ENCODE measurements at regions not wholly inside any gene's neighbourhood (a gene's known extent, or its start where the extent isn't known, plus 50 kb on each side); places are given as distances from the start of the nearest gene placed in this dataset.

DNA sequence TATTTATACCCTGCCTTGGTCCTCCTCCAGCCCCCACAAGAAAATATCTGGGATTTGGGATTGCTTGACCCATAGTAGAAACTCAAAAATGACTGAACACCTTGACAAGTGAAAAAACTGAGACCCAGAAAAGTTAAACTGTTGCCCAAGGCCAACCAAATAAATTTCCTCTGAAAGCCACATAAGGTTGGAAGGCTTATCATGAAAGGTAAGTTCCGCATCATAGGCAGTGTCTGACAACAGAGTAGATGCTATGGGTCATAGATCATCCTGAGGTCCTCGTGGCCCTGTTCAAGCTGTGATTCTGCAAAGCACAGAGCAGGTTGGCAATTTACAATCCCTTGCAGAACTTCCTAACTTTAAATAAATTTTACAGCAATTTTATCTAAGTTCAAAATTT, 140.8 kb upstream of the TSC22D2 start:
- no peak overlapping the region for H3K4me3 Mint-ChIP-seq
- H3K36me3 Mint-ChIP-seq (ENCODE audit: insufficient read depth in 2 of 2), result no peaks in the 10 kb centered on the region
- peaks cover 4% of the 10 kb centered on the region for H3K27me3 Mint-ChIP-seq (ENCODE audit: low read depth)
- no peaks in the 10 kb centered on the region for H3K4me1 Mint-ChIP-seq (ENCODE audit: low read depth)
- DNase-seq (no peak), ATAC-seq (replicated peaks in 1 of 2) (no peak)
- H3K27ac Mint-ChIP-seq, result no peak overlapping the region
- H3K9me3 Mint-ChIP-seq, result peaks cover 0 to 1% of the 10 kb centered on the region in 2 donors

GRCh38 chr3:150265305-150265704, 142.8 kb upstream of the TSC22D2 start:
- H3K4me1 Mint-ChIP-seq (ENCODE audit: low read depth), result no peaks in the 10 kb centered on the region

GRCh38 chr3:150264561-150265279, 143.4 kb upstream of the TSC22D2 start:
- Mint-ChIP-seq H3K9me3 (no peaks in the 10 kb centered on the region), H3K27me3 (ENCODE audit: low read depth) (peaks cover 4% of the 10 kb centered on the region), H3K27ac (no peak overlapping the region), H3K36me3 (ENCODE audit: insufficient read depth in 2 of 2) (no peaks in the 10 kb centered on the region), H3K4me1 (ENCODE audit: low read depth) (no peaks in the 10 kb centered on the region), H3K4me3 (no peak overlapping the region)
- ATAC-seq (replicated peaks in 1 of 2) (no peak), DNase-seq (no peak)

More at GRCh38 chr3:150265305-150265704, 142.8 kb upstream of the TSC22D2 start:
- no peak overlapping the region for H3K4me3 Mint-ChIP-seq
- ATAC-seq (replicated peaks in 1 of 2) (no peak), DNase-seq (no peak)
- H3K9me3 Mint-ChIP-seq, result no peaks in the 10 kb centered on the region
- peaks cover 4% of the 10 kb centered on the region for H3K27me3 Mint-ChIP-seq (ENCODE audit: low read depth)
- H3K36me3 Mint-ChIP-seq (ENCODE audit: insufficient read depth in 2 of 2), result no peaks in the 10 kb centered on the region
- H3K27ac Mint-ChIP-seq, result no peak overlapping the region

GRCh38 chr3:150261958-150262357, 146.1 kb upstream of the TSC22D2 start:
- H3K4me1 Mint-ChIP-seq (ENCODE audit: low read depth), result no peaks in the 10 kb centered on the region

DNA sequence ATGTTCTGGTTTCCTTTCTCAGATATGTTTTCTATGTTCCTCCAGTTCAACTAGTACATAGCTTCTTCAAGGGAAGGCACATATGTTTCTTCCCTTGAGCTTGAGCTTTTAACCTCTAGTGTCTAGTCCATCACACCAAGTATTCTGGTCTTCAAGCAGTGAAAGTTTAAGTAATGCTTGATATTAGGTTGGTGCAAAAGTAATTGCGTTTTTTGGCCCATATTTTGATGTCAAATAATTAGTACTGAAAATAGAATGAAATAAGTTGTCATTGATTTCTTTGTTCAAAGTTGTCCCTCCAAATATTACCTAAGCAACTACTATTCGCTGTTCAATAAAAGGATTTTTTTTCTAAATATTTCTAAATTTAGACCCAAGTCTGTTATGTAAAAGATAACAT, 146.7 kb upstream of the TSC22D2 start:
- H3K36me3 Mint-ChIP-seq (ENCODE audit: insufficient read depth in 2 of 2), result no peaks in the 10 kb centered on the region
- DNase-seq (no peak), ATAC-seq (replicated peaks in 1 of 2) (no peak)
- H3K4me3 Mint-ChIP-seq, result no peak overlapping the region
- H3K4me1 Mint-ChIP-seq (ENCODE audit: low read depth), result no peaks in the 10 kb centered on the region
- H3K27ac Mint-ChIP-seq, result no peak overlapping the region
- H3K27me3 Mint-ChIP-seq (ENCODE audit: low read depth), result peaks cover 4% of the 10 kb centered on the region
- no peaks in the 10 kb centered on the region for H3K9me3 Mint-ChIP-seq

More at GRCh38 chr3:150261958-150262357, 146.1 kb upstream of the TSC22D2 start:
- H3K9me3 Mint-ChIP-seq, result no peaks in the 10 kb centered on the region
- H3K27me3 Mint-ChIP-seq (ENCODE audit: low read depth), result peaks cover 4% of the 10 kb centered on the region
- H3K4me3 Mint-ChIP-seq, result no peak overlapping the region
- H3K27ac Mint-ChIP-seq, result no peak overlapping the region
- no peaks in the 10 kb centered on the region for H3K36me3 Mint-ChIP-seq (ENCODE audit: insufficient read depth in 2 of 2)
- DNase-seq, result no peak
- no peak for ATAC-seq (replicated peaks in 1 of 2)

DNA sequence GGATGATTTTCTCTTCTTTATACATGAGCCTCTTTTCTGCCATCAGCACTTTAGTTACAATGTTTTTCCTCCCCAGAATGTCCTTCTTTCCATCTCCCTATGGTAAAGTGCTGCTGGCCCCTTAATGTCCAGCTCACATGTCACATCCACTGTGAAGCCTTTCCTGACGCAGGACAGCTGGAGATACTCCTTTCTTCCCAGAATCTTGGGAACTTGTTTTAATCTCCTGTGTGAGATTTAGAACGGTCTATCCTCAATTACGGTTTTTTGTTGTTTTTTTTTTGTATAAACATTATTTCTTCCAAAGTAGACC, 147.7 kb upstream of the TSC22D2 start:
- H3K4me1 Mint-ChIP-seq (ENCODE audit: low read depth), result no peaks in the 10 kb centered on the region
- peaks cover 3% of the 10 kb centered on the region for H3K27me3 Mint-ChIP-seq (ENCODE audit: low read depth)
- H3K36me3 Mint-ChIP-seq (ENCODE audit: insufficient read depth in 2 of 2), result no peaks in the 10 kb centered on the region
- H3K4me3 Mint-ChIP-seq, result no peak overlapping the region
- H3K27ac Mint-ChIP-seq, result no peak overlapping the region
- no peaks in the 10 kb centered on the region for H3K9me3 Mint-ChIP-seq
- DNase-seq (no peak), ATAC-seq (replicated peaks in 1 of 2) (no peak)

DNA sequence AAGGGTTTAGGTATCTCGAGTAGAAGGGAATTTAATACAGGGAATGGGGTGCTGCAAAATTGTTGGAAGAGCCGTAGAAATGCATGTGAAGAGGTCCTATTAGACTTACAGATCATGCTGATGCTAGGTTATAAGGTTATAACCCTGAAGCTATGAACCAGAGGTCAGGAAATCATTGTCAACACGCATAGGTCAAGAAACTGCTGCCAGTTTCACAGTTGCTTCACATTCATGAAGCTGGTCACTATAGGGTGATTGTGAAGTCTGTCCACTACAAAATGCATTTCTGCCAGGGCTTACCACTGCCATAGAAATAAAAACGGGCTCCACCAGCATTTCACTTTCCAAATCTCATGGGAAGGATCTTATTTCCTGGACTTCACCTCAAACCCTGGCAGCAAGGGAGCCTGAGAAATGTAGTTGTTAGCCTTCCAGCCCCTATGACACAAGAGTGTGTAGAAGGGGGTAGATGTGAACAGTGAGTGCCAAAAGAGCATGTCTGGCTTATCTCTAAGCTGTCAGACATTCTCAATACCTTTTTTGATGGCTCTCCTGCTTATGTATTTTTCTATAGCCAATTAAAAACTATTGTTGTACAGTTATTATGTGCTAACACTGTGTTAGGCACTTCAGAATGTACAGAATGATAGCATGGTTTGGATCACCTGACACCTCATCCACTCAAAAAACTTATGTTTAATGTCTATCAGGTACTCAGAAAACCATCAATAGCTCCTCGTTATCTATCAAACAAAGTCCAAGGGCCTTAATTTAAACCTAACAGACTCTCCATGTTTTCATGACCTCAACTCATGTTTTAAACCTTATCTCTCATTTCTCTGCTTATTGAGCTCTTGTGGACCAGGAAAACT, 148.3 kb upstream of the TSC22D2 start:
- H3K36me3 Mint-ChIP-seq (ENCODE audit: insufficient read depth in 2 of 2), result no peaks in the 10 kb centered on the region
- no peaks in the 10 kb centered on the region for H3K27me3 Mint-ChIP-seq (ENCODE audit: low read depth)
- ATAC-seq (replicated peaks in 1 of 2), result no peak
- H3K9me3 Mint-ChIP-seq, result no peaks in the 10 kb centered on the region
- no peak overlapping the region for H3K27ac Mint-ChIP-seq
- H3K4me1 Mint-ChIP-seq (ENCODE audit: low read depth), result no peaks in the 10 kb centered on the region
- DNase-seq, result no peak
- no peak overlapping the region for H3K4me3 Mint-ChIP-seq

DNA sequence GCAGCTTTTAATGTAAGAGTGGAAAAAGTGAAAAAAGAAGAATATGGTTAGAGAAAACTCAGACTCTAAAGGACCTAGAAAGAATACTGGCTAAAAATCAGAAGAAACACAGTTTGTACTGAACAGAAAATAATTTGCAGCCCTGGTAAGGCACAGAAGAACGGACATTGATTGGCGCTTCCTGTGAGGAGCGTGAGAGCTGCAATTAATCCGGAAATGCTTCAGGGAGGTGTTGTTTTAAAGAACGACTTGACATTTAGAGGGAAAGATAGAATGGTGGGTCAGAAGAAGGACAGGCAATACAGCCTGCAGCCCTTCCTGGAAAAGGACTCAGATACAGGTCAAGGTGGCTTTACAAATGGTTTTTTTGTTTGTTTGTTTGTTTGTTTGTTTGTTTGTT, 151.3 kb upstream of the TSC22D2 start:
- ATAC-seq (replicated peaks in 1 of 2), result no peak
- Mint-ChIP-seq H3K36me3 (ENCODE audit: insufficient read depth in 2 of 2) (no peaks in the 10 kb centered on the region), H3K4me3 (no peak overlapping the region), H3K9me3 (no peaks in the 10 kb centered on the region), H3K27me3 (ENCODE audit: low read depth) (peaks cover 8% of the 10 kb centered on the region), H3K27ac (no peak overlapping the region), H3K4me1 (ENCODE audit: low read depth) (no peaks in the 10 kb centered on the region)
- DNase-seq, result no peak

DNA sequence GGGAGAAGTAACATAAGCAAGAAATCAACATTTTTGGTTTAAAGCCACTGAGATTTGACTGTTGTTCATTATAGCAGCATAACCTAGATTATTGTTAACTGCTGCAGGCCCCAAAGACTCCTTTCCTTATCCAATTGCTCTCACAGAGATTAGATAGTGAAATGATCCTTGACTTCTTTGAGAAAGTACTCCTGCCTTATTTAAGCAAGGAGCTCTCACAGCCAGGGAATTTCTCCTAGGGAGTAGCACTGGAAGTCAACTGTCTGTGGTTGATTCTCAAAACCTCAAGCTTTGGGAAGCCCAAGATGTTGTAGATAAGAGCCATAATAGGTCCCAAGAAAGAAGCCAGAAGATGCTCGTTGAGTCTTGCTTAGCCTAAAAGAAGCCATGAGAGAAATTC, 151.8 kb upstream of the TSC22D2 start:
- Mint-ChIP-seq H3K27me3 (ENCODE audit: low read depth) (peaks cover 12% of the 10 kb centered on the region), H3K27ac (no peak overlapping the region), H3K9me3 (no peaks in the 10 kb centered on the region), H3K4me1 (ENCODE audit: low read depth) (no peaks in the 10 kb centered on the region), H3K4me3 (no peak overlapping the region), H3K36me3 (ENCODE audit: insufficient read depth in 2 of 2) (no peaks in the 10 kb centered on the region)
- ATAC-seq (replicated peaks in 1 of 2) (no peak), DNase-seq (no peak)

DNA sequence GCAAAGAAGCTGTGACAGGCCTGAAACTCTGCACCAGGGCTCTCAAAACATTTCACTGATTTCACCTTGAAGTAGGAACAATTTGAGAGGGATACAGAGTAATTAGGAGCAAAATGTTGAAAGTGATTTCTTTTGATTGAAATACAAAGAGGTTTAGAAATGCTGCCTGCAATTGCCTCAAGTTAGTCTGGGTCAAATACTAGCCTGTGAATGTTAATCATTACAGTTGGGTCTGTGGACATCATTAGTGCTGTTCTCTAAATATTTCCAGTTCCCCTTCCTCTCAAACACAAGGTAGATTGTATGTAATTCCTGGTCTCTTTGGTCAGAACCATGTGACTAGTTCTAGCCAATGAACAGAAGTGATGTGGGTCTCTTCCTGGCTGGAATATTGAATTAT, 152.3 kb upstream of the TSC22D2 start:
- Mint-ChIP-seq H3K27ac (no peak overlapping the region), H3K27me3 (ENCODE audit: low read depth) (peaks cover 12% of the 10 kb centered on the region), H3K36me3 (ENCODE audit: insufficient read depth in 2 of 2) (no peaks in the 10 kb centered on the region), H3K4me1 (ENCODE audit: low read depth) (no peaks in the 10 kb centered on the region), H3K9me3 (no peaks in the 10 kb centered on the region), H3K4me3 (no peak overlapping the region)
- DNase-seq, result no peak
- ATAC-seq (replicated peaks in 1 of 2), result no peak

DNA sequence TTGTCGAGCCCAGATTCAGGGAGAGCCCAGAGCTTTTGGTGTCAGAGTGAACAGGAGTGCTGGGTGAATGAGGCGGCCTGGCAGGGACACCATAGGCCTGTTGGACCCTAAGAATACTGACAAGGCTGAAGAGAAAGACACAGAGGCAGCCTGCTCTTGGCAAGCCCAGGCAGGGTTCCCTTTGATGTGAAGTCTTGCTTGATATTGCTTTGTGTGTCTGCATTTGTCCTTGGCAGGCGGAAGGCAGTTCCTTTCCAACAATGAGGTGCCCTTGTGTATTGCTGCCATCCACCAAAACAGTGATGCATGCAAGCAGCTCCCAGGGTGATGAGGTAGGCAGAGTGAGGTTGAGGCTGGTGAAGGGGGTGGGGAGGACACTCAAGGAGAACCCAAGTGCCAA, 152.7 kb upstream of the TSC22D2 start:
- Mint-ChIP-seq H3K9me3 (no peaks in the 10 kb centered on the region), H3K27ac (no peak overlapping the region), H3K36me3 (ENCODE audit: insufficient read depth in 2 of 2) (no peaks in the 10 kb centered on the region), H3K4me3 (no peak overlapping the region), H3K4me1 (ENCODE audit: low read depth) (no peaks in the 10 kb centered on the region), H3K27me3 (ENCODE audit: low read depth) (peaks cover 15% of the 10 kb centered on the region)
- no peak for DNase-seq
- no peak for ATAC-seq (replicated peaks in 1 of 2)

DNA sequence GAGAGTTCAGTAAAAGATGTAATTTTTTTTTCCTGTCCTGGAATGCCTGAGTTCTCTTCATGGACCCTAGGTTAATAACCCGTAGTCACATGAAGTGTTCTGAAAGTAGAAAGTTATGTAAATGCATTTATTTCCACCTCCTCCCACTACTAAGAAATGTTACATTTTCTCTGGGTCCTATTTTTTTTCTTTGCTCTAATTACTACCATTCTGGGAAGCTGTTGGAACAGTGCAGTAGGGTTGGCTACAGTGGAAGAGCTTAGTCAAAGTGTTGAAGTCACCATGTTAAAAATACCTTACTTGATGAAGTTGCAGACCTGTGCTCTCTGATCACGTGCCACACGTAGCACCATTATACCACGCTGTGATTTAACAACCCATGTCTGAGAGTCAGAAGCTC, 153.8 kb upstream of the TSC22D2 start:
- DNase-seq, result no peak
- ATAC-seq (replicated peaks in 1 of 2), result no peak
- Mint-ChIP-seq H3K36me3 (ENCODE audit: insufficient read depth in 2 of 2) (no peaks in the 10 kb centered on the region), H3K4me1 (ENCODE audit: low read depth) (no peaks in the 10 kb centered on the region), H3K27me3 (ENCODE audit: low read depth) (peaks cover 21% of the 10 kb centered on the region), H3K27ac (no peak overlapping the region), H3K9me3 (no peaks in the 10 kb centered on the region), H3K4me3 (no peak overlapping the region)

- DNase-seq (no peak), ATAC-seq (replicated peaks in 1 of 2) (no peak)
- Mint-ChIP-seq H3K4me3 (no peak overlapping the region), H3K36me3 (ENCODE audit: insufficient read depth in 2 of 2) (no peaks in the 10 kb centered on the region), H3K9me3 (no peaks in the 10 kb centered on the region), H3K4me1 (ENCODE audit: low read depth) (no peaks in the 10 kb centered on the region), H3K27ac (no peak overlapping the region), H3K27me3 (ENCODE audit: low read depth) (peaks cover 21% of the 10 kb centered on the region)
These were observed 154.5 kb upstream of the TSC22D2 start for GRCh38 chr3:150253622-150254021.

DNA sequence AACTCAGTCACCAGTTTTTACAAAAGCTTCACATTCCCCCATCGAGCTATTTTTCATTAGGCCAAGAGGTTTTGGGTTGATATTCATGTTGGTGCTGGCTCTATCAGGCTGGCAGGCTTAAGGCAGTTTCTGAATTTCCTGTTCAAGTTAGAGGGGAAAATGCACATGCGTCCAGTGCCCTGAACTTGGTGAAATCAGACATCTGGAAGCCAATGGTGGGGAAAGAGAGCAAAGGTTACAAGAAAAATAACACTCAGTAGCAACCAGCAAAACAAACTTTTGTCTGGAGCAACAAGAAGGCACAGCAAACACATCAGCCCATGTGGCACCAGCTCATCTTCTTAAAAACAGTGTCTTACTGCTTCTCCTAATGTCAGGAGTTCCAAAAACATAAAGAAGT, 155.6 kb upstream of the TSC22D2 start:
- Mint-ChIP-seq H3K9me3 (no peaks in the 10 kb centered on the region), H3K27ac (no peak overlapping the region), H3K27me3 (ENCODE audit: low read depth) (peaks cover 21% of the 10 kb centered on the region), H3K4me3 (no peak overlapping the region), H3K36me3 (ENCODE audit: insufficient read depth in 2 of 2) (no peaks in the 10 kb centered on the region), H3K4me1 (ENCODE audit: low read depth) (no peaks in the 10 kb centered on the region)
- DNase-seq (no peak), ATAC-seq (replicated peaks in 1 of 2) (no peak)

Measured in activated T-cell treated with anti-CD3 and anti-CD28 coated beads, Interleukin-2, amount 50 U/mL, for 72 hours (primary cell).